SK-N-SH (cell line): ENCODE measurements at regions not wholly inside any gene's neighbourhood (a gene's known extent, or its start where the extent isn't known, plus 50 kb on each side); places are given as distances from the start of the nearest gene placed in this dataset.

ENCODE experiments used
- CTCF ChIA-PET: fragments of 300-600, 350-600 bp; formaldehyde crosslinking; extraction: SDS; loops from one replicate; lab custom pipeline; 2021; lab: Yijun Ruan, JAX
- POLR2A ChIA-PET: fragments of 350-600 bp; sonication (Branson Sonifier 250); formaldehyde crosslinking; extraction: SDS; loops from one replicate; lab custom pipeline; 2020; ENCODE audit warnings: antibody characterized with exemption, inconsistent platforms; lab: Yijun Ruan, JAX
- DNase-seq: peaks from one replicate; pipeline ENCODE4 v3.0.0; 2012
- H2AFZ ChIP-seq: fragments of 200-600 bp; sonication (generic); 2 replicates; pipeline ENCODE4 v1.8.1; 2016; ENCODE audit warnings: antibody characterized with exemption, mild to moderate bottlenecking, low read depth
- H3F3A ChIP-seq: fragments of 200-600 bp; sonication (generic); replicated peaks from 2 replicates; pipeline ENCODE3; 2016; ENCODE audit warnings: antibody characterized with exemption, mild to moderate bottlenecking; ENCODE audit not compliant: insufficient read depth
- H3K27ac ChIP-seq, 2 experiments: fragments of 200-500 bp in 1 of 2; fragments of 200-600 bp in 1 of 2; sonication (Bioruptor generic) in 1 of 2; sonication (generic), shearing (Covaris generic) in 1 of 2; 2 replicates each; pipeline versions ENCODE4 v1.5.1 to v1.6.1; 2014 to 2016; ENCODE audit warnings: low read depth in 2 of 2, inconsistent platforms in 1 of 2, low read length in 1 of 2, mild to moderate bottlenecking in 1 of 2, mixed read lengths in 1 of 2
- H3K27me3 ChIP-seq: fragments of 200-600 bp; sonication (generic), shearing (Covaris generic); 2 replicates; pipeline ENCODE4 v1.6.1; 2016; ENCODE audit warnings: mixed run types; ENCODE audit not compliant: insufficient read depth
- H3K36me3 ChIP-seq, 2 experiments: fragments of 200-500 bp in 1 of 2; fragments of 200-600 bp in 1 of 2; sonication (Bioruptor generic) in 1 of 2; sonication (generic) in 1 of 2; replicated peaks in 1 of 2; 2 replicates each; pipeline versions ENCODE3 to v1.5.1; 2014 to 2016; ENCODE audit warnings: low read length in 1 of 2, mild to moderate bottlenecking in 1 of 2; ENCODE audit not compliant: insufficient read depth in 2 of 2, control insufficient read depth in 1 of 2
- H3K4me1 ChIP-seq, 2 experiments: fragments of 200-500 bp in 1 of 2; fragments of 200-600 bp in 1 of 2; sonication (Bioruptor generic) in 1 of 2; sonication (generic), shearing (Covaris generic) in 1 of 2; 2 replicates each; pipeline versions ENCODE4 v1.5.1 to v1.6.1; 2014 to 2016; ENCODE audit warnings: low read depth in 1 of 2, low read length in 1 of 2, mixed run types in 1 of 2; ENCODE audit not compliant: insufficient read depth in 2 of 2, control insufficient read depth in 1 of 2
- H3K4me2 ChIP-seq: fragments of 200-600 bp; sonication (generic), shearing (Covaris generic); 2 replicates; pipeline ENCODE4 v1.6.1; 2017; ENCODE audit warnings: mixed run types
- H3K4me3 ChIP-seq, 2 experiments: fragments of 200-500 bp in 1 of 2; fragments of 200-600 bp in 1 of 2; sonication (Bioruptor generic) in 1 of 2; sonication (generic), shearing (Covaris generic) in 1 of 2; 2 replicates each; pipeline versions ENCODE4 v1.5.1 to v1.8.1; 2014 to 2016; ENCODE audit warnings: low read depth in 2 of 2, inconsistent platforms in 1 of 2, low read length in 1 of 2, mild to moderate bottlenecking in 1 of 2, mixed read lengths in 1 of 2, moderate library complexity in 1 of 2
- H3K79me2 ChIP-seq: fragments of 200-600 bp; sonication (generic); 2 replicates; pipeline ENCODE4 v1.8.1; 2017; ENCODE audit warnings: mild to moderate bottlenecking; ENCODE audit not compliant: insufficient read depth
- H3K9ac ChIP-seq: fragments of 200-600 bp; sonication (generic); 2 replicates; pipeline ENCODE4 v1.6.1; 2017; ENCODE audit warnings: mixed run types
- H3K9me2 ChIP-seq: fragments of 200-600 bp; sonication (generic); 2 replicates; pipeline ENCODE4 v1.6.1; 2017; ENCODE audit warnings: mixed run types
- H3K9me3 ChIP-seq: fragments of 200-600 bp; sonication (generic); 2 replicates; pipeline ENCODE4 v1.6.1; 2017; ENCODE audit warnings: mixed run types, mild to moderate bottlenecking, moderate library complexity
- H4K20me1 ChIP-seq: fragments of 200-600 bp; sonication (generic); 2 replicates; pipeline ENCODE4 v1.6.1; 2017; ENCODE audit warnings: mild to moderate bottlenecking, mixed run types; ENCODE audit not compliant: insufficient read depth
- CHD2 ChIP-seq: fragments of 150-350 bp; IDR thresholded peaks from 2 replicates; pipeline ENCODE4 v1.6.1; 2018; ENCODE audit warnings: low read length; ENCODE audit not compliant: partially characterized antibody
- ELF1 ChIP-seq: IDR thresholded peaks from 2 replicates; pipeline ENCODE4 v1.4.0; 2012
- EZH2phosphoT487 ChIP-seq: fragments of 200-600 bp; sonication (generic); IDR thresholded peaks from 2 replicates; pipeline ENCODE4 v1.6.1; 2017; ENCODE audit warnings: low read depth, mixed run types, mild to moderate bottlenecking, antibody characterized with exemption, moderate library complexity, borderline replicate concordance
- FOXM1 ChIP-seq: IDR thresholded peaks from 2 replicates; pipeline ENCODE4 v1.4.0; 2012; ENCODE audit warnings: low read depth, mild to moderate bottlenecking
- GATA2 ChIP-seq: sonication (generic); formaldehyde crosslinking; IDR thresholded peaks from 2 replicates; pipeline ENCODE4 v1.5.0; 2020; ENCODE audit warnings: mild to moderate bottlenecking, missing genetic modification reagents
- JUND ChIP-seq: IDR thresholded peaks from 2 replicates; pipeline ENCODE4 v1.4.0; 2012
- MEF2A ChIP-seq: IDR thresholded peaks from 2 replicates; pipeline ENCODE4 v1.4.0; 2012; ENCODE audit warnings: low read depth, borderline replicate concordance
- MXI1 ChIP-seq: IDR thresholded peaks from 2 replicates; pipeline ENCODE4 v1.6.1; 2012; ENCODE audit warnings: mild to moderate bottlenecking, low read depth, low read length, improper control_type of control experiment
- RAD21 ChIP-seq: IDR thresholded peaks from 2 replicates; pipeline ENCODE4 v1.6.1; 2012; ENCODE audit warnings: mild to moderate bottlenecking, low read length
- REST ChIP-seq: IDR thresholded peaks from 2 replicates; pipeline ENCODE4 v1.6.1; 2012; ENCODE audit warnings: mild to moderate bottlenecking, low read depth, low read length, moderate library complexity
- RFX5 ChIP-seq: IDR thresholded peaks from 2 replicates; pipeline ENCODE4 v1.6.1; 2012; ENCODE audit warnings: mild to moderate bottlenecking, improper control_type of control experiment, low read length
- SIN3A ChIP-seq: IDR thresholded peaks from 2 replicates; pipeline ENCODE4 v1.6.1; 2012; ENCODE audit warnings: low read depth, mild to moderate bottlenecking, low read length, moderate library complexity, borderline replicate concordance
- SMC3 ChIP-seq: IDR thresholded peaks from 2 replicates; pipeline ENCODE4 v1.6.1; 2012; ENCODE audit warnings: low read depth, low read length, improper control_type of control experiment
- TEAD4 ChIP-seq: IDR thresholded peaks from 2 replicates; pipeline ENCODE4 v1.4.0; 2012; ENCODE audit warnings: mild to moderate bottlenecking, borderline replicate concordance; ENCODE audit not compliant: insufficient read depth
- ZBTB33 ChIP-seq: IDR thresholded peaks from 2 replicates; pipeline ENCODE4 v1.4.0; 2012; ENCODE audit warnings: low read depth, borderline replicate concordance
- WGBS: methylation state at CpG from one replicate; pipeline ENCODE4 v1.1.6; 2017; ENCODE audit warnings: low lambda C conversion rate; 5-methylcytosine and 5-hydroxymethylcytosine counted together
- TF ChIP-seq, protein P1 (sequence below): fragments of 150-350 bp; IDR thresholded peaks from 2 replicates; pipeline ENCODE4 v1.6.1; 2016; ENCODE audit warnings: mild to moderate bottlenecking, low read depth, low read length
- TF ChIP-seq, protein P2 (sequence below): fragments of 150-350 bp; IDR thresholded peaks from 2 replicates; pipeline ENCODE4 v1.6.1; 2017; ENCODE audit warnings: antibody characterized with exemption, low read length, low read depth, borderline replicate concordance
- TF ChIP-seq, protein P3 (sequence below): IDR thresholded peaks from 2 replicates; pipeline ENCODE4 v1.4.0; 2012; ENCODE audit warnings: low read depth
- TF ChIP-seq, protein P4 (sequence below): IDR thresholded peaks from 2 replicates; pipeline ENCODE4; 2012

- DNase-seq = no peak
- no peak overlapping the region for H3K27ac ChIP-seq
- no peaks in the 10 kb centered on the region for H3K4me1 ChIP-seq
- no peak overlapping the region for H2AFZ ChIP-seq
- no peak overlapping the region for H3K9ac ChIP-seq
- no peaks in the 10 kb centered on the region for H3K27me3 ChIP-seq
- H3K4me3 ChIP-seq = no peak overlapping the region
- no peaks in the 10 kb centered on the region for H3F3A ChIP-seq
- H3K9me3 ChIP-seq = no peaks in the 10 kb centered on the region
- TF ChIP-seq REST = no peak
- TF ChIP-seq CHD2 = no peak
- TF ChIP-seq TEAD4 = no peak
- H3K9me2 ChIP-seq = no peaks in the 10 kb centered on the region
- WGBS = 10% methylated on average over 7 of the region's 10 CpGs
- CTCF ChIA-PET = no interaction called here
- H3K4me2 ChIP-seq = no peak overlapping the region
- no peaks in the 10 kb centered on the region for H3K79me2 ChIP-seq
- POLR2A ChIA-PET = no interaction called here
- H3K36me3 ChIP-seq = no peaks in the 10 kb centered on the region
- no peaks in the 10 kb centered on the region for H4K20me1 ChIP-seq
Measured at GRCh38 chr18:77983270-77983669, 733.6 kb downstream of the GALR1 start.

GRCh38 chr18:77984178-77984577 is 734.5 kb downstream of the GALR1 start:
- Histone ChIP-seq H3K27ac (no peak overlapping the region), H3K4me2 (no peak overlapping the region), H3K9me3 (no peaks in the 10 kb centered on the region), H3K4me3 (no peak overlapping the region), H2AFZ (no peak overlapping the region), H3K27me3 (no peaks in the 10 kb centered on the region), H3K36me3 (no peaks in the 10 kb centered on the region), H3K9me2 (no peaks in the 10 kb centered on the region), H3K4me1 (no peaks in the 10 kb centered on the region), H3K9ac (no peak overlapping the region), H4K20me1 (no peaks in the 10 kb centered on the region), H3F3A (no peaks in the 10 kb centered on the region), H3K79me2 (no peaks in the 10 kb centered on the region)
- WGBS = 21% methylated on average over 5 of the region's 14 CpGs
- CTCF ChIA-PET = no interaction called here
- POLR2A ChIA-PET = no interaction called here
- no peak for DNase-seq
- TF ChIP-seq RAD21 = no peak
- TF ChIP-seq, protein P1, sequence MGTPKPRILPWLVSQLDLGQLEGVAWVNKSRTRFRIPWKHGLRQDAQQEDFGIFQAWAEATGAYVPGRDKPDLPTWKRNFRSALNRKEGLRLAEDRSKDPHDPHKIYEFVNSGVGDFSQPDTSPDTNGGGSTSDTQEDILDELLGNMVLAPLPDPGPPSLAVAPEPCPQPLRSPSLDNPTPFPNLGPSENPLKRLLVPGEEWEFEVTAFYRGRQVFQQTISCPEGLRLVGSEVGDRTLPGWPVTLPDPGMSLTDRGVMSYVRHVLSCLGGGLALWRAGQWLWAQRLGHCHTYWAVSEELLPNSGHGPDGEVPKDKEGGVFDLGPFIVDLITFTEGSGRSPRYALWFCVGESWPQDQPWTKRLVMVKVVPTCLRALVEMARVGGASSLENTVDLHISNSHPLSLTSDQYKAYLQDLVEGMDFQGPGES = no peak
- no peak for TF ChIP-seq FOXM1
- no peak for TF ChIP-seq GATA2 (CRISPR knock-in tag)
- no peak for TF ChIP-seq SMC3
- TF ChIP-seq ZBTB33 = no peak
- no peak for TF ChIP-seq EZH2phosphoT487
- TF ChIP-seq, protein P2, sequence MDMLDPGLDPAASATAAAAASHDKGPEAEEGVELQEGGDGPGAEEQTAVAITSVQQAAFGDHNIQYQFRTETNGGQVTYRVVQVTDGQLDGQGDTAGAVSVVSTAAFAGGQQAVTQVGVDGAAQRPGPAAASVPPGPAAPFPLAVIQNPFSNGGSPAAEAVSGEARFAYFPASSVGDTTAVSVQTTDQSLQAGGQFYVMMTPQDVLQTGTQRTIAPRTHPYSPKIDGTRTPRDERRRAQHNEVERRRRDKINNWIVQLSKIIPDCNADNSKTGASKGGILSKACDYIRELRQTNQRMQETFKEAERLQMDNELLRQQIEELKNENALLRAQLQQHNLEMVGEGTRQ = no peak
- no peak for TF ChIP-seq JUND
- TF ChIP-seq RFX5 = no peak
- TF ChIP-seq ELF1 = no peak
- no peak for TF ChIP-seq MXI1
- TF ChIP-seq, protein P3, sequence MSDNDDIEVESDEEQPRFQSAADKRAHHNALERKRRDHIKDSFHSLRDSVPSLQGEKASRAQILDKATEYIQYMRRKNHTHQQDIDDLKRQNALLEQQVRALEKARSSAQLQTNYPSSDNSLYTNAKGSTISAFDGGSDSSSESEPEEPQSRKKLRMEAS = no peak
- TF ChIP-seq, protein P4, sequence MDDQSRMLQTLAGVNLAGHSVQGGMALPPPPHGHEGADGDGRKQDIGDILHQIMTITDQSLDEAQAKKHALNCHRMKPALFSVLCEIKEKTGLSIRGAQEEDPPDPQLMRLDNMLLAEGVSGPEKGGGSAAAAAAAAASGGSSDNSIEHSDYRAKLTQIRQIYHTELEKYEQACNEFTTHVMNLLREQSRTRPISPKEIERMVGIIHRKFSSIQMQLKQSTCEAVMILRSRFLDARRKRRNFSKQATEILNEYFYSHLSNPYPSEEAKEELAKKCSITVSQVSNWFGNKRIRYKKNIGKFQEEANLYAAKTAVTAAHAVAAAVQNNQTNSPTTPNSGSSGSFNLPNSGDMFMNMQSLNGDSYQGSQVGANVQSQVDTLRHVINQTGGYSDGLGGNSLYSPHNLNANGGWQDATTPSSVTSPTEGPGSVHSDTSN = no peak
- TF ChIP-seq MEF2A = no peak
- TF ChIP-seq SIN3A = no peak
